ENCODE measurements at regions not wholly inside any gene's neighbourhood (a gene's known extent, or its start where the extent isn't known, plus 50 kb on each side); places are given as distances from the start of the nearest gene placed in this dataset.

- TF ChIP-seq CTCF (conservative IDR thresholded peaks at IDR 0.05; ENCODE audit: control insufficient read depth, insufficient read depth, low read depth, low read length): no peak
- H3K4me3 ChIP-seq (ENCODE audit: control insufficient read depth, low read depth, low read length): no peak overlapping the region
- DNase-seq (ENCODE audit: low read depth): no peak
These were observed 280.5 kb upstream of the JAG1 start for GRCh38 chr20:10954137-10954840.

- TF ChIP-seq CTCF (conservative IDR thresholded peaks at IDR 0.05; ENCODE audit: control insufficient read depth, insufficient read depth, low read depth, low read length): no peak
- no peak overlapping the region for H3K4me3 ChIP-seq (ENCODE audit: control insufficient read depth, low read depth, low read length)
- no peak for DNase-seq (ENCODE audit: low read depth)
These were observed 281.2 kb upstream of the JAG1 start for GRCh38 chr20:10954908-10955580.

- H3K4me3 ChIP-seq (ENCODE audit: control insufficient read depth, low read depth, low read length): no peak overlapping the region
- TF ChIP-seq CTCF (conservative IDR thresholded peaks at IDR 0.05; ENCODE audit: control insufficient read depth, insufficient read depth, low read depth, low read length): no peak
- DNase-seq (ENCODE audit: low read depth): no peak
These were observed 284.5 kb upstream of the JAG1 start for GRCh38 chr20:10958279-10958678.

- TF ChIP-seq CTCF (conservative IDR thresholded peaks at IDR 0.05; ENCODE audit: control insufficient read depth, insufficient read depth, low read depth, low read length): no peak
- no peak overlapping the region for H3K4me3 ChIP-seq (ENCODE audit: control insufficient read depth, low read depth, low read length)
- no peak for DNase-seq (ENCODE audit: low read depth)
These were observed 286.6 kb upstream of the JAG1 start for GRCh38 chr20:10960416-10960815.

GRCh38 chr20:10961651-10962288 lies 288.0 kb upstream of the JAG1 start:
- no peak for DNase-seq (ENCODE audit: low read depth)
- H3K4me3 ChIP-seq (ENCODE audit: control insufficient read depth, low read depth, low read length): no peak overlapping the region
- TF ChIP-seq CTCF (conservative IDR thresholded peaks at IDR 0.05; ENCODE audit: control insufficient read depth, insufficient read depth, low read depth, low read length): no peak

GRCh38 chr20:10962937-10963336 lies 289.1 kb upstream of the JAG1 start:
- no peak overlapping the region for H3K4me3 ChIP-seq (ENCODE audit: control insufficient read depth, low read depth, low read length)
- no peak for TF ChIP-seq CTCF (conservative IDR thresholded peaks at IDR 0.05; ENCODE audit: control insufficient read depth, insufficient read depth, low read depth, low read length)
- DNase-seq (ENCODE audit: low read depth): no peak

Data from fibroblast of mammary gland (primary cell).